HG02852 (cell line): ENCODE measurements at regions not wholly inside any gene's neighbourhood (a gene's known extent, or its start where the extent isn't known, plus 50 kb on each side); places are given as distances from the start of the nearest gene placed in this dataset.
"Not testable (repeated sequence)": the region's sequence is repeated elsewhere in the genome, so short reads cannot be mapped to it uniquely, and the experiment has no call there.

Experiments used
- ATAC-seq: cut with Tn5 transposase; IDR thresholded peaks from one replicate; pipeline ENCODE4 v1.9.1; 2021; ENCODE audit warnings: mild to moderate bottlenecking, moderate library complexity; ENCODE audit not compliant: unreplicated experiment

- no peak for ATAC-seq
Observed at GRCh38 chr2:136715146-136715545, 50.2 kb upstream of the THSD7B start.

- ATAC-seq = no peak
Observed at GRCh38 chr2:136714452-136714951, 50.8 kb upstream of the THSD7B start.

- ATAC-seq = no peak
Observed at GRCh38 chr2:136713739-136714138, 51.6 kb upstream of the THSD7B start.

- no peak for ATAC-seq
Observed at GRCh38 chr2:136705336-136705735, 60.0 kb upstream of the THSD7B start.

GRCh38 chr2:136703214-136703613, 62.1 kb upstream of the THSD7B start:
- no peak for ATAC-seq

- ATAC-seq = no peak
Observed at GRCh38 chr2:136696438-136696837, 68.9 kb upstream of the THSD7B start.

GRCh38 chr2:136693966-136694365, 71.4 kb upstream of the THSD7B start:
- no peak for ATAC-seq

GRCh38 chr2:136680079-136680478, 85.3 kb upstream of the THSD7B start:
- ATAC-seq = not testable (repeated sequence)

GRCh38 chr2:136665736-136666135, 99.6 kb upstream of the THSD7B start:
- no peak for ATAC-seq

- ATAC-seq = no peak
Observed at GRCh38 chr2:136664713-136665405, 100.5 kb upstream of the THSD7B start.

GRCh38 chr2:136658201-136658600, 107.1 kb upstream of the THSD7B start:
- no peak for ATAC-seq

- no peak for ATAC-seq
Observed at GRCh38 chr2:136653861-136654260, 111.5 kb upstream of the THSD7B start.

- ATAC-seq = no peak
Observed at GRCh38 chr2:136651456-136652010, 113.8 kb upstream of the THSD7B start.

- no peak for ATAC-seq
Observed at GRCh38 chr2:136647039-136647438, 118.3 kb upstream of the THSD7B start.

- ATAC-seq = no peak
Observed at GRCh38 chr2:136645236-136645828, 120.0 kb upstream of the THSD7B start.

GRCh38 chr2:136639651-136640050, 125.7 kb upstream of the THSD7B start:
- no peak for ATAC-seq

GRCh38 chr2:136638193-136638592, 127.2 kb upstream of the THSD7B start:
- no peak for ATAC-seq

GRCh38 chr2:136637402-136637801, 127.9 kb upstream of the THSD7B start:
- no peak for ATAC-seq

GRCh38 chr2:136628490-136628889, 136.9 kb upstream of the THSD7B start:
- ATAC-seq = no peak

- ATAC-seq = no peak
Observed at GRCh38 chr2:136613096-136613495, 152.2 kb upstream of the THSD7B start.

- no peak for ATAC-seq
Observed at GRCh38 chr2:136612079-136612478, 153.3 kb upstream of the THSD7B start.

GRCh38 chr2:136611451-136611850, 153.9 kb upstream of the THSD7B start:
- ATAC-seq = no peak
